ENCODE measurements at regions not wholly inside any gene's neighbourhood (a gene's known extent, or its start where the extent isn't known, plus 50 kb on each side); places are given as distances from the start of the nearest gene placed in this dataset.

DNA sequence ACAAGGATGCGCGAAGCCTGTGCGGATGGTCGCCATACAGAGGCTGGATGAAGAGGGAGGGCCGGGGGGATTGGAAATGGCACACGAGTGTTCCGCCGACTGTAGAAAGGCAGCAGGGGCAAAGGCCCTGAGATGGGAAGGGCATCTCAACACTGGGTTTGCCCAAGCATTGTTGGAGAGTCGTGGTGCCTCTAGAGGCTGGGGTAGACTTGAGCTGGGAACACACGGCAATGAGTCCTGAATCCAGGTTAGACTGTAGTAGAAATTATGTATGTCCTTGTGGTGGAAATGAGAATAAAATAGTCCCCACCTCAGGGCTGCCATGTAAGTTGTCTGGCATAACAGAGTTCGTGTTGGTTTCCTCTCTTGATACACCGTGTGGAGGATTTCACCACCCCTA, 83.8 kb upstream of the CCND2 start:
- dilution Hi-C loops (cut with MboI; ENCODE audit: extremely low pct_ligation_motif_present, low sequenced_read_pairs): no loop called here
- Histone ChIP-seq H3K4me3 (replicated peaks in 1 of 3; ENCODE audit: insufficient read depth in 1 of 3, low read depth in 1 of 3, low read length in 3 of 3) (no peak overlapping the region), H3K4me2 (ENCODE audit: insufficient read depth, low read length) (no peak overlapping the region), H3K36me3 (ENCODE audit: control insufficient read depth in 2 of 2, extremely low read depth in 1 of 2, insufficient read depth in 2 of 2, low read length in 2 of 2) (no peaks in the 10 kb centered on the region), H3K9me1 (replicated peaks; ENCODE audit: control insufficient read depth, extremely low read depth, insufficient read depth, low read length) (no peaks in the 10 kb centered on the region), H3K9me3 (replicated peaks; ENCODE audit: control insufficient read depth, insufficient read depth, low read length) (no peaks in the 10 kb centered on the region), H3K4me1 (ENCODE audit: control insufficient read depth, extremely low read depth, insufficient read depth, low read length) (no peaks in the 10 kb centered on the region), H3K27ac (ENCODE audit: insufficient read depth, low read depth, low read length) (no peak overlapping the region), H3K79me2 (ENCODE audit: control insufficient read depth, insufficient read depth, low read length) (no peaks in the 10 kb centered on the region), H2AFZ (ENCODE audit: low read depth, low read length) (no peak overlapping the region), H4K20me1 (replicated peaks; ENCODE audit: control insufficient read depth, extremely low read depth, insufficient read depth, low read length) (no peaks in the 10 kb centered on the region), H3K9ac (replicated peaks; ENCODE audit: extremely low read depth, insufficient read depth, low read length) (no peak overlapping the region), H3K27me3 (ENCODE audit: control insufficient read depth in 2 of 2, insufficient read depth in 2 of 2, low read length in 2 of 2) (peaks cover 0 to 12% of the 10 kb centered on the region in 2 experiments)
- TF ChIP-seq GATA2 (IDR thresholded peaks at IDR 0.05; ENCODE audit: insufficient read depth, insufficient read length, low read depth, low read length): no peak
- TF ChIP-seq, protein P1, sequence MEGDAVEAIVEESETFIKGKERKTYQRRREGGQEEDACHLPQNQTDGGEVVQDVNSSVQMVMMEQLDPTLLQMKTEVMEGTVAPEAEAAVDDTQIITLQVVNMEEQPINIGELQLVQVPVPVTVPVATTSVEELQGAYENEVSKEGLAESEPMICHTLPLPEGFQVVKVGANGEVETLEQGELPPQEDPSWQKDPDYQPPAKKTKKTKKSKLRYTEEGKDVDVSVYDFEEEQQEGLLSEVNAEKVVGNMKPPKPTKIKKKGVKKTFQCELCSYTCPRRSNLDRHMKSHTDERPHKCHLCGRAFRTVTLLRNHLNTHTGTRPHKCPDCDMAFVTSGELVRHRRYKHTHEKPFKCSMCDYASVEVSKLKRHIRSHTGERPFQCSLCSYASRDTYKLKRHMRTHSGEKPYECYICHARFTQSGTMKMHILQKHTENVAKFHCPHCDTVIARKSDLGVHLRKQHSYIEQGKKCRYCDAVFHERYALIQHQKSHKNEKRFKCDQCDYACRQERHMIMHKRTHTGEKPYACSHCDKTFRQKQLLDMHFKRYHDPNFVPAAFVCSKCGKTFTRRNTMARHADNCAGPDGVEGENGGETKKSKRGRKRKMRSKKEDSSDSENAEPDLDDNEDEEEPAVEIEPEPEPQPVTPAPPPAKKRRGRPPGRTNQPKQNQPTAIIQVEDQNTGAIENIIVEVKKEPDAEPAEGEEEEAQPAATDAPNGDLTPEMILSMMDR (IDR thresholded peaks at IDR 0.05; ENCODE audit: extremely low read depth in 1 of 2, insufficient read depth in 1 of 2, low read depth in 1 of 2, low read length in 2 of 2): no peak
- no peak for TF ChIP-seq MYC (IDR thresholded peaks at IDR 0.05; ENCODE audit: low read depth, low read length)
- TF ChIP-seq FOS (IDR thresholded peaks at IDR 0.05; ENCODE audit: borderline replicate concordance, insufficient read depth, low read length): no peak
- no peak for TF ChIP-seq EZH2 (IDR thresholded peaks at IDR 0.05; ENCODE audit: borderline replicate concordance, low read depth, low read length, severe bottlenecking)
- TF ChIP-seq, protein P2, sequence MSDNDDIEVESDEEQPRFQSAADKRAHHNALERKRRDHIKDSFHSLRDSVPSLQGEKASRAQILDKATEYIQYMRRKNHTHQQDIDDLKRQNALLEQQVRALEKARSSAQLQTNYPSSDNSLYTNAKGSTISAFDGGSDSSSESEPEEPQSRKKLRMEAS (IDR thresholded peaks at IDR 0.05; ENCODE audit: insufficient read depth, insufficient read length): no peak
- TF ChIP-seq POLR2AphosphoS5 (IDR thresholded peaks at IDR 0.05; ENCODE audit: insufficient read depth, low read depth, low read length): no peak
- no peak for TF ChIP-seq POLR2A (IDR thresholded peaks at IDR 0.05; ENCODE audit: low read depth, low read length)
- no peak for TF ChIP-seq JUN (IDR thresholded peaks at IDR 0.05; ENCODE audit: borderline replicate concordance, insufficient read depth, insufficient read length, low read depth)
- ChIA-PET CTCF (no interaction called here), POLR2A (no interaction called here)
- intact Hi-C loops (cut with micrococcal nuclease): no loop called here
- FAIRE-seq (no peak), DNase-seq (ENCODE audit: low read depth, low spot score) (no peak)
- no TSS peak for BruUV-seq (replicated peaks)

Measured in endothelial cell of umbilical vein (primary cell).